ENCODE measurements at regions not wholly inside any gene's neighbourhood (a gene's known extent, or its start where the extent isn't known, plus 50 kb on each side); places are given as distances from the start of the nearest gene placed in this dataset.
"Not testable (repeated sequence)": the region's sequence is repeated elsewhere in the genome, so short reads cannot be mapped to it uniquely, and the experiment has no call there.

- no peak overlapping the region for H3K27ac ChIP-seq (replicated peaks)
- TF ChIP-seq SPI1 (IDR thresholded peaks at IDR 0.05; ENCODE audit: borderline replicate concordance, low read depth) (no peak), POLR2AphosphoS5 (IDR thresholded peaks at IDR 0.05; ENCODE audit: low read depth) (no peak), GABPA (IDR thresholded peaks at IDR 0.05; ENCODE audit: low read depth) (no peak), REST (IDR thresholded peaks at IDR 0.05; ENCODE audit: insufficient replicate concordance, low read depth) (no peak), CTCF (IDR thresholded peaks at IDR 0.05; ENCODE audit: insufficient read depth, low read length) (no peak)
- H3K27me3 ChIP-seq (ENCODE audit: insufficient read depth, poor library complexity, severe bottlenecking), result no peaks in the 10 kb centered on the region
- no peak overlapping the region for H3K4me3 ChIP-seq (replicated peaks; ENCODE audit: insufficient read depth, low read length)
- no peak for DNase-seq (ENCODE audit: low read depth in 1 of 2, low spot score in 1 of 2)
These were observed 1434.5 kb downstream of the KCNT2 start for GRCh38 chr1:195173753-195174152.

- not testable (repeated sequence) for DNase-seq (ENCODE audit: low read depth in 1 of 2, low spot score in 1 of 2); H3K4me3 ChIP-seq (replicated peaks; ENCODE audit: insufficient read depth, low read length); H3K27ac ChIP-seq (replicated peaks); H3K27me3 ChIP-seq (ENCODE audit: insufficient read depth, poor library complexity, severe bottlenecking)
These were observed 1448.4 kb downstream of the KCNT2 start for GRCh38 chr1:195159795-195160194.

- Histone ChIP-seq H3K4me3 (replicated peaks; ENCODE audit: insufficient read depth, low read length) (no peak overlapping the region), H3K27ac (replicated peaks) (no peak overlapping the region), H3K27me3 (ENCODE audit: insufficient read depth, poor library complexity, severe bottlenecking) (no peaks in the 10 kb centered on the region)
- no peak for TF ChIP-seq REST (IDR thresholded peaks at IDR 0.05; ENCODE audit: insufficient replicate concordance, low read depth)
- no peak for TF ChIP-seq CTCF (IDR thresholded peaks at IDR 0.05; ENCODE audit: insufficient read depth, low read length)
- no peak for TF ChIP-seq POLR2AphosphoS5 (IDR thresholded peaks at IDR 0.05; ENCODE audit: low read depth)
- no peak for TF ChIP-seq SPI1 (IDR thresholded peaks at IDR 0.05; ENCODE audit: borderline replicate concordance, low read depth)
- TF ChIP-seq GABPA (IDR thresholded peaks at IDR 0.05; ENCODE audit: low read depth), result no peak
- DNase-seq (ENCODE audit: low read depth in 1 of 2, low spot score in 1 of 2), result no peak
These were observed 1450.1 kb downstream of the KCNT2 start for GRCh38 chr1:195158091-195158490.

- H3K27me3 ChIP-seq (ENCODE audit: insufficient read depth, poor library complexity, severe bottlenecking), result no peaks in the 10 kb centered on the region
- no peak overlapping the region for H3K27ac ChIP-seq (replicated peaks)
- no peak overlapping the region for H3K4me3 ChIP-seq (replicated peaks; ENCODE audit: insufficient read depth, low read length)
- TF ChIP-seq CTCF (IDR thresholded peaks at IDR 0.05; ENCODE audit: insufficient read depth, low read length) (no peak), POLR2AphosphoS5 (IDR thresholded peaks at IDR 0.05; ENCODE audit: low read depth) (no peak), SPI1 (IDR thresholded peaks at IDR 0.05; ENCODE audit: borderline replicate concordance, low read depth) (no peak), GABPA (IDR thresholded peaks at IDR 0.05; ENCODE audit: low read depth) (no peak), REST (IDR thresholded peaks at IDR 0.05; ENCODE audit: insufficient replicate concordance, low read depth) (no peak)
- no peak for DNase-seq (ENCODE audit: low read depth in 1 of 2, low spot score in 1 of 2)
These were observed 1455.1 kb downstream of the KCNT2 start for GRCh38 chr1:195153107-195153506.

Measured in HL-60 (cell line).